Tibial nerve (tissue), 4 donors: ENCODE measurements at regions not wholly inside any gene's neighbourhood (a gene's known extent, or its start where the extent isn't known, plus 50 kb on each side); places are given as distances from the start of the nearest gene placed in this dataset.

Experiments used
- DNase-seq, 2 donors: peaks; one replicate each; pipeline ENCODE4 v3.0.0-alpha.2; 2019; ENCODE audit warnings: low spot score in 2 of 2
- H3K27ac ChIP-seq, 4 donors: fragments of 200-600 bp; sonication (generic) in 3 of 4; one replicate each; pipeline ENCODE4 v1.5.1; 2017 to 2019; ENCODE audit warnings: mild to moderate bottlenecking in 1 of 4
- H3K27me3 ChIP-seq, 2 donors: fragments of 200-600 bp; sonication (generic) in 1 of 2; one replicate each; pipeline versions ENCODE4 v1.5.1 to v1.6.0; 2017 to 2019
- H3K36me3 ChIP-seq, 3 donors: fragments of 200-600 bp; sonication (generic); one replicate each; pipeline ENCODE4 v1.5.1; 2018 to 2019
- H3K4me1 ChIP-seq, 4 donors: fragments of 200-600 bp; sonication (generic) in 3 of 4; one replicate each; pipeline ENCODE4 v1.5.1; 2017 to 2019
- H3K4me3 ChIP-seq, 4 donors: fragments of 200-600 bp; sonication (generic) in 3 of 4; one replicate each; pipeline ENCODE4 v1.5.1; 2017 to 2019; ENCODE audit warnings: mild to moderate bottlenecking in 1 of 4, moderate library complexity in 1 of 4
- H3K9me3 ChIP-seq, 4 donors: fragments of 200-600 bp; sonication (generic) in 3 of 4; one replicate each; pipeline ENCODE4 v1.5.1; 2017 to 2019
- CTCF ChIP-seq, 5 experiments: fragments of 200-600 bp in 3 of 5; fragments of 450-650 bp in 2 of 5; sonication (generic) in 3 of 5; IDR thresholded peaks; one replicate each; pipeline ENCODE4 v1.5.1; 2016 to 2019; ENCODE audit warnings: antibody characterized with exemption in 5 of 5, mild to moderate bottlenecking in 3 of 5, moderate library complexity in 2 of 5
- EP300 ChIP-seq, 2 donors: sonication (generic); formaldehyde crosslinking; IDR thresholded peaks; one replicate each; pipeline ENCODE4 v1.6.1; 2017; ENCODE audit warnings: antibody characterized with exemption in 2 of 2, mild to moderate bottlenecking in 1 of 2
- POLR2A ChIP-seq, 2 donors: fragments of 450-650 bp; IDR thresholded peaks; one replicate each; pipeline ENCODE4 v1.6.1; 2017; ENCODE audit warnings: antibody characterized with exemption in 2 of 2, mild to moderate bottlenecking in 2 of 2, moderate library complexity in 2 of 2
- WGBS, 2 donors: methylation state at CpG; one replicate each; pipeline ENCODE4 v1.1.5; 2018; 5-methylcytosine and 5-hydroxymethylcytosine counted together

DNA sequence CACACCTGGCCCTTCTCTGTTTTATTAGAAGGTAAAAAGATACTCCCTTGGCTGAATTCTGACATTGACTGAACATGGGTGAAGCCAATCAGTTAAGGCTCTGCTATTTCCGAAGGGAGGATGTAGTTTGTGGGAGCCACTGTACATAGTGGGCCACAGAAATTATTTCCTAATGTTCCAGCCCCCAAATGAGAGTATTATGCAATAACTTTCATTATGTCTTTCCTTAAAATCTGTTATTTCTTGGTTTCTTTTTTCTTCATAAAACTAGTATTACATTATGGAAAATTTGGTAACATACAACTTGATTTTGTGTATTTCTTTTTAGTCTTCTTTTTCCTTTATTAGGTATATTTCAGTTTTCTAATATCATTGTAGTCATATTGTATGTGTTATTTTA lies 51.9 kb upstream of the EP300 start:
- H3K9me3 ChIP-seq = no peaks in the 10 kb centered on the region
- H3K4me3 ChIP-seq = no peak overlapping the region
- H3K36me3 ChIP-seq = no peaks in the 10 kb centered on the region
- DNase-seq = no peak
- no peaks in the 10 kb centered on the region for H3K4me1 ChIP-seq
- no peak overlapping the region for H3K27ac ChIP-seq
- no peaks in the 10 kb centered on the region for H3K27me3 ChIP-seq
- WGBS, 2 donors = 92 to 96% methylated on average over 1 of the region's 1 CpG
- TF ChIP-seq POLR2A (IDR thresholded peaks at IDR 0.05) (no peak), CTCF (IDR thresholded peaks at IDR 0.05) (no peak), EP300 (IDR thresholded peaks at IDR 0.05) (no peak)

DNA sequence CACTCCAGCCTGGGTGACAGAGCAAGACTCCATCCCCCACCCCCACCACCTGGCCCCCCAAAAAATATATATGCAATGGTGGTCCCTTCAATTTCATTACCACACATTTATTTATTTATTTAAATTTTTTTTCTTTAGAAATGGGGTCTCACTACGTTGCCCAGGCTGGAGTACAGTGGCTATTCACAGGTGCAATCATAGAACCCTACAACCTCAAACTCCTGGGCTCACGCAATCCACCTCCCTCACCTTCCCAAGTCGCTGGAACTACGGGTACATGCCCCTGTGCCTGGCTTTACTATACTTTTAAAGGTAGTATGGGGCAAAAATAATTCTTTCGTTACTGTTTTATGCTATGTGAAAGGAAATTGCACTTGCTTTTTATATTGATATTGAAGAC lies 50.9 kb upstream of the EP300 start:
- WGBS, 2 donors = 91 to 92% methylated on average over 5 of the region's 5 CpGs
- H3K9me3 ChIP-seq = no peaks in the 10 kb centered on the region
- no peak overlapping the region for H3K4me3 ChIP-seq
- no peaks in the 10 kb centered on the region for H3K27me3 ChIP-seq
- no peaks in the 10 kb centered on the region for H3K4me1 ChIP-seq
- DNase-seq = no peak
- H3K36me3 ChIP-seq = no peaks in the 10 kb centered on the region
- H3K27ac ChIP-seq = no peak overlapping the region
- TF ChIP-seq EP300 (IDR thresholded peaks at IDR 0.05) = no peak
- TF ChIP-seq CTCF (IDR thresholded peaks at IDR 0.05) = no peak
- no peak for TF ChIP-seq POLR2A (IDR thresholded peaks at IDR 0.05)
